Fibroblast of skin of back (primary cell): ENCODE measurements at regions not wholly inside any gene's neighbourhood (a gene's known extent, or its start where the extent isn't known, plus 50 kb on each side); places are given as distances from the start of the nearest gene placed in this dataset.

Experiments
- DNase-seq: peaks from one replicate; pipeline ENCODE4 v3.0.0-alpha.2; 2013

GRCh38 chr4:71243091-71243833 is 95.6 kb upstream of the SLC4A4 start:
- no peak for DNase-seq

- DNase-seq = no peak
These were observed 91.1 kb upstream of the SLC4A4 start for GRCh38 chr4:71247706-71248105.

GRCh38 chr4:71251261-71251660 is 87.6 kb upstream of the SLC4A4 start:
- peak; percentile 79 for DNase-seq

- DNase-seq = no peak
These were observed 85.3 kb upstream of the SLC4A4 start for GRCh38 chr4:71253545-71253944.

- no peak for DNase-seq
These were observed 84.3 kb upstream of the SLC4A4 start for GRCh38 chr4:71254451-71255012.

GRCh38 chr4:71255976-71256375 is 82.8 kb upstream of the SLC4A4 start:
- no peak for DNase-seq

GRCh38 chr4:71257761-71258160 is 81.1 kb upstream of the SLC4A4 start:
- no peak for DNase-seq

GRCh38 chr4:71258323-71258722 is 80.5 kb upstream of the SLC4A4 start:
- no peak for DNase-seq

GRCh38 chr4:71259280-71259679 is 79.5 kb upstream of the SLC4A4 start:
- DNase-seq = no peak

GRCh38 chr4:71259911-71260331 is 78.9 kb upstream of the SLC4A4 start:
- no peak for DNase-seq

- DNase-seq = no peak
These were observed 78.3 kb upstream of the SLC4A4 start for GRCh38 chr4:71260544-71260943.

GRCh38 chr4:71261001-71261400 is 77.8 kb upstream of the SLC4A4 start:
- no peak for DNase-seq

GRCh38 chr4:71261633-71262121 is 77.1 kb upstream of the SLC4A4 start:
- DNase-seq = peak; percentile 18

- DNase-seq = peak; percentile 79
These were observed 76.7 kb upstream of the SLC4A4 start for GRCh38 chr4:71262161-71262560.

- peak; percentile 82 for DNase-seq
These were observed 72.6 kb upstream of the SLC4A4 start for GRCh38 chr4:71266090-71266794.

GRCh38 chr4:71267244-71267643 is 71.6 kb upstream of the SLC4A4 start:
- no peak for DNase-seq

GRCh38 chr4:71268166-71268565 is 70.7 kb upstream of the SLC4A4 start:
- DNase-seq = peak; percentile 52

- no peak for DNase-seq
These were observed 69.6 kb upstream of the SLC4A4 start for GRCh38 chr4:71269233-71269632.

- peak; percentile 43 for DNase-seq
These were observed 67.9 kb upstream of the SLC4A4 start for GRCh38 chr4:71270901-71271300.

- DNase-seq = no peak
These were observed 65.8 kb upstream of the SLC4A4 start for GRCh38 chr4:71272976-71273375.

GRCh38 chr4:71275004-71275403 is 63.8 kb upstream of the SLC4A4 start:
- peak; percentile 15 for DNase-seq

- no peak for DNase-seq
These were observed 63.2 kb upstream of the SLC4A4 start for GRCh38 chr4:71275570-71275969.

- DNase-seq = no peak
These were observed 61.5 kb upstream of the SLC4A4 start for GRCh38 chr4:71277353-71277752.
